Smooth muscle cell (in vitro differentiated cells): ENCODE measurements at regions not wholly inside any gene's neighbourhood (a gene's known extent, or its start where the extent isn't known, plus 50 kb on each side); places are given as distances from the start of the nearest gene placed in this dataset.
A peak's percentile ranks its signal among the peaks of the same experiment; 100 is the strongest.

Experiments
- DNase-seq: peaks from one replicate; lab custom pipeline; 2025; ENCODE audit not compliant: unreplicated experiment; lab: John Stamatoyannopoulos, UW
- H2AFZ ChIP-seq: fragments of 200-600 bp; sonication (generic); 2 replicates; pipeline ENCODE4 v1.6.0; 2016; ENCODE audit warnings: antibody characterized with exemption, low read depth, mild to moderate bottlenecking
- H3F3A ChIP-seq: fragments of 200-600 bp; sonication (generic); 2 replicates; pipeline ENCODE4 v1.6.0; 2017; ENCODE audit warnings: antibody characterized with exemption, low read depth
- H3K27ac ChIP-seq: fragments of 200-600 bp; sonication (generic); 2 replicates; pipeline ENCODE4 v1.5.1; 2016; ENCODE audit warnings: low read depth, mild to moderate bottlenecking
- H3K27me3 ChIP-seq: fragments of 200-600 bp; sonication (generic); 2 replicates; pipeline ENCODE4 v1.6.1; 2016; ENCODE audit warnings: low read depth, mild to moderate bottlenecking
- H3K36me3 ChIP-seq: fragments of 200-600 bp; sonication (generic); 2 replicates; pipeline ENCODE4 v1.5.1; 2016; ENCODE audit warnings: low read depth
- H3K4me1 ChIP-seq: fragments of 200-600 bp; sonication (generic); 2 replicates; pipeline ENCODE4 v1.5.1; 2016; ENCODE audit warnings: low read depth
- H3K4me2 ChIP-seq: fragments of 200-600 bp; sonication (generic); 2 replicates; pipeline ENCODE4 v1.6.0; 2016; ENCODE audit warnings: mild to moderate bottlenecking
- H3K4me3 ChIP-seq: fragments of 200-600 bp; sonication (generic); 2 replicates; pipeline ENCODE4 v1.5.1; 2016; ENCODE audit warnings: mild to moderate bottlenecking
- H3K79me2 ChIP-seq: fragments of 200-600 bp; sonication (generic); 2 replicates; pipeline ENCODE4 v1.6.0; 2016; ENCODE audit warnings: low read depth, mild to moderate bottlenecking
- H3K9ac ChIP-seq: fragments of 200-600 bp; sonication (generic); 2 replicates; pipeline ENCODE4 v1.6.0; 2016; ENCODE audit warnings: low read depth
- H3K9me3 ChIP-seq: fragments of 200-600 bp; sonication (generic); replicated peaks from 2 replicates; pipeline ENCODE4 v1.5.1; 2016; ENCODE audit warnings: low read depth
- H4K20me1 ChIP-seq: fragments of 200-600 bp; sonication (generic); 2 replicates; pipeline ENCODE4 v1.6.0; 2016; ENCODE audit warnings: low read depth
- WGBS: methylation state at CpG from one replicate; pipeline ENCODE4 v1.1.7; 2016; ENCODE audit warnings: low lambda C conversion rate; 5-methylcytosine and 5-hydroxymethylcytosine counted together
- TF ChIP-seq, protein P1 (sequence below): fragments of 200-600 bp; sonication (generic); IDR thresholded peaks from 2 replicates; pipeline ENCODE4 v1.5.1; 2017; ENCODE audit warnings: borderline replicate concordance, mild to moderate bottlenecking, antibody characterized with exemption; ENCODE audit not compliant: insufficient read depth, poor library complexity, severe bottlenecking

- Histone ChIP-seq H3K27ac (no peak overlapping the region), H3K4me3 (no peak overlapping the region), H3F3A (no peaks in the 10 kb centered on the region), H4K20me1 (no peaks in the 10 kb centered on the region), H3K9me3 (no peaks in the 10 kb centered on the region), H3K9ac (no peak overlapping the region), H3K79me2 (no peaks in the 10 kb centered on the region), H3K4me2 (no peak overlapping the region), H3K36me3 (no peaks in the 10 kb centered on the region), H3K4me1 (peaks cover 12% of the 10 kb centered on the region), H3K27me3 (peaks cover under 1% of the 10 kb centered on the region), H2AFZ (no peak overlapping the region)
- WGBS: 31% methylated on average over 1 of the region's 1 CpG
- TF ChIP-seq, protein P1, sequence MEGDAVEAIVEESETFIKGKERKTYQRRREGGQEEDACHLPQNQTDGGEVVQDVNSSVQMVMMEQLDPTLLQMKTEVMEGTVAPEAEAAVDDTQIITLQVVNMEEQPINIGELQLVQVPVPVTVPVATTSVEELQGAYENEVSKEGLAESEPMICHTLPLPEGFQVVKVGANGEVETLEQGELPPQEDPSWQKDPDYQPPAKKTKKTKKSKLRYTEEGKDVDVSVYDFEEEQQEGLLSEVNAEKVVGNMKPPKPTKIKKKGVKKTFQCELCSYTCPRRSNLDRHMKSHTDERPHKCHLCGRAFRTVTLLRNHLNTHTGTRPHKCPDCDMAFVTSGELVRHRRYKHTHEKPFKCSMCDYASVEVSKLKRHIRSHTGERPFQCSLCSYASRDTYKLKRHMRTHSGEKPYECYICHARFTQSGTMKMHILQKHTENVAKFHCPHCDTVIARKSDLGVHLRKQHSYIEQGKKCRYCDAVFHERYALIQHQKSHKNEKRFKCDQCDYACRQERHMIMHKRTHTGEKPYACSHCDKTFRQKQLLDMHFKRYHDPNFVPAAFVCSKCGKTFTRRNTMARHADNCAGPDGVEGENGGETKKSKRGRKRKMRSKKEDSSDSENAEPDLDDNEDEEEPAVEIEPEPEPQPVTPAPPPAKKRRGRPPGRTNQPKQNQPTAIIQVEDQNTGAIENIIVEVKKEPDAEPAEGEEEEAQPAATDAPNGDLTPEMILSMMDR: no peak
- no peak for DNase-seq
Measured at GRCh38 chr13:100790405-100790804, 115.8 kb upstream of the TMTC4 start.

DNA sequence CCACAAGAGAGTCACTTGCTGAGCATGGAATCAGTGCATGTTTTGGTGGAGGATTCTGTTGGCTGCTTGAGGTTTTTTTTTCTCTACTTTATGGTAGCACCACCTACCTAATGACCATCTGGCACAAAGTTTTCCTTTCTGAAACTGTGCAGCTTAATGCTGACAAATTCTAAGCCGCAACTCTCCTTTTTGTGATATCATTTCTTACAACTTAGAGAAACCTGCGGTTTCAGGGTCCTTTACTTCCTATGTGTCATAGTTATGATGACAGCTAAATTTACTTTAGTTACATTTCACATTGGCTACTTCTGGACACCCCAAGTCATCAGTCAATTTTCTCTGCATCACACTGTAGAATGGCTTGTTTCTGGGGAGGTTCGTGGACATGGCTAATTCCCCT, 115.4 kb upstream of the TMTC4 start:
- Histone ChIP-seq H2AFZ (peak overlapping the region; percentile 44), H3K4me3 (no peak overlapping the region), H3K9ac (no peak overlapping the region), H3K36me3 (no peaks in the 10 kb centered on the region), H3K27ac (no peak overlapping the region), H3K79me2 (no peaks in the 10 kb centered on the region), H3K27me3 (no peaks in the 10 kb centered on the region), H3F3A (no peaks in the 10 kb centered on the region), H4K20me1 (no peaks in the 10 kb centered on the region), H3K4me1 (peaks cover 12% of the 10 kb centered on the region), H3K4me2 (no peak overlapping the region), H3K9me3 (no peaks in the 10 kb centered on the region)
- TF ChIP-seq, protein P1: no peak
- WGBS: 66% methylated on average over 3 of the region's 3 CpGs
- DNase-seq: no peak

DNA sequence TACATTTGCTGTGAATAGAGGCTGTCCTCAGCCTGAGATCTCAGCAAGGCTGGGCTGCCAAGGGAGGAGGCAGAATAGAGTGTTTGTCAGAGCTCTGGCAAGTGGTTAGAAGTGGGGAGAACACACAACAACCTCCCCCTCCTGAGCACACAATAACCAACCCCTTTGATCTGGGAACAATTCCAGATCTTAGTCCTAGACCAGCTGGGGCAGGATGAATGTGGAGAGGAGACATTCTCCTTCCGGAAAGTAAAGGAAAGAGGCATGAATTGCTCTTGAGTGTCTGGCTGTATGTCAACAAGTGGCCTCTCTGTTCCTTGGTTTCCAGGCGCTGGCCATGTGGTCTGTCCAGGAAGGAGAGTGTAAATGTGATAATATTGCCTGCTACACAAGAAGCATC, 114.9 kb upstream of the TMTC4 start:
- DNase-seq: no peak
- TF ChIP-seq, protein P1: no peak
- Histone ChIP-seq H3K4me1 (peaks cover 12% of the 10 kb centered on the region), H3K9me3 (no peaks in the 10 kb centered on the region), H3K79me2 (no peaks in the 10 kb centered on the region), H3F3A (no peaks in the 10 kb centered on the region), H3K27me3 (no peaks in the 10 kb centered on the region), H3K4me2 (no peak overlapping the region), H3K27ac (no peak overlapping the region), H3K4me3 (no peak overlapping the region), H2AFZ (peak overlapping the region; percentile 44), H4K20me1 (no peaks in the 10 kb centered on the region), H3K36me3 (no peaks in the 10 kb centered on the region), H3K9ac (no peak overlapping the region)
- WGBS: 26% methylated on average over 2 of the region's 2 CpGs

GRCh38 chr13:100789025-100789424, 114.4 kb upstream of the TMTC4 start:
- WGBS: 86% methylated on average over 1 of the region's 1 CpG
- peaks cover 12% of the 10 kb centered on the region for H3K4me1 ChIP-seq
- H3K27ac ChIP-seq: no peak overlapping the region
- no peaks in the 10 kb centered on the region for H3K27me3 ChIP-seq
- H3K36me3 ChIP-seq: no peaks in the 10 kb centered on the region
- TF ChIP-seq, protein P1: no peak
- H3F3A ChIP-seq: no peaks in the 10 kb centered on the region
- no peak overlapping the region for H3K4me2 ChIP-seq
- no peak overlapping the region for H3K9ac ChIP-seq
- DNase-seq: no peak
- H4K20me1 ChIP-seq: no peaks in the 10 kb centered on the region
- H3K9me3 ChIP-seq: no peaks in the 10 kb centered on the region
- no peak overlapping the region for H2AFZ ChIP-seq
- H3K79me2 ChIP-seq: no peaks in the 10 kb centered on the region
- no peak overlapping the region for H3K4me3 ChIP-seq
